HG03439 (cell line): ENCODE measurements at regions not wholly inside any gene's neighbourhood (a gene's known extent, or its start where the extent isn't known, plus 50 kb on each side); places are given as distances from the start of the nearest gene placed in this dataset.
"Not testable (repeated sequence)": the region's sequence is repeated elsewhere in the genome, so short reads cannot be mapped to it uniquely, and the experiment has no call there.

ENCODE experiments used
- ATAC-seq: cut with Tn5 transposase; IDR thresholded peaks from one replicate; pipeline ENCODE4 v1.9.1; 2021; ENCODE audit warnings: mild to moderate bottlenecking, moderate library complexity; ENCODE audit not compliant: unreplicated experiment

DNA sequence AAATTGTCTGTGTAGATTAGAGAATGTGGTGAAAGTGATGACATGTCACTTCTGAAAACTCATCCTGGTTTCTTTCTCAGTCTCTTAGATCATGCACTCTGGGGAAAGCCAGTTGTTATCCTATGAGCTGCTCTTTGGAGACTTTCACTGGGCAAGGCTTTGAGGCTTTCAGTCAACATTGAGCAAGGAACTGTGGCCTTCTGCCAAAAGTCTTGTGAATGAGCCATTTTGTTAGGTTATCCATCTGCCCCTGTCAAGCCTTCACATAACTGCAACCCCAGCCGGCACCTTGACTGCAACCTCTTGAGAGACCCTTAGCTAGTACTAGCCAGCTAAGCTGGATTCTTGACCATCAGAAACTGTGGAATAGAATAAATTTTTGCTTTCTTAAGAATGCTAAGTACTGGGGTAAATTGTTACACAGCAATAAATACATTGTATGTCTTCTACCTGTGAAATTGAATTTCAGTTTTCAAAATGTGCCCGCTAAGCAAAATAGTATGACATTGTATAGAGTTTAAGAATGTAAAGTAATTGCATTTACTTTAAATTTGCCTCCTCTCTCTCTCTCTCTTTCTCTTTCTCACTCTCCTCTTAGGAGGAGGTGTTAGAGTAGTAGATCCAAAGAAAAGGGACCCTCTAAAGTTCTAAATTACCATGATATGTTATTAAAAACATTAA is 1273.0 kb downstream of the RAPGEF2 start:
- ATAC-seq: no peak

DNA sequence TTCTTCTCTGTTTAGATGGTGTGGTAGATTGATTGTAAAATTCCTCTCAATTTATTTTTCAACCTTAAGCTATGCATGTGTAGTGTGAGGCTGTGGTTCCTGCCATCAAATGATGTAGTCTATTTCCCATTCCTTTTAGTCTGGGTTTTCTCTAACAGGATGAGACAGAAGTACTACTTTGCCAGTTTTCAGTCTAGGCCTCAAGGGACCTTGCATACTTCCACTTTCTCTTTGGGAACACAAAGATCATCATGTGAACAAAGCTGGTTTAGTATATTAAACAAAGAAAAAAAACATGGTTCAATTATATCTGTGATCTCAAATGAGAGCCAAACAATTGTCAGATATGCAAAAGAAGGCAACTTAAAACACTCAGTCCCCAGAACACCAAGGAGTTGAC is 1284.0 kb downstream of the RAPGEF2 start:
- ATAC-seq: no peak

- ATAC-seq: no peak
Observed at GRCh38 chr4:160399826-160400225, 1296.9 kb downstream of the RAPGEF2 start.

- ATAC-seq: no peak
Observed at GRCh38 chr4:160403081-160403480, 1300.2 kb downstream of the RAPGEF2 start.

DNA sequence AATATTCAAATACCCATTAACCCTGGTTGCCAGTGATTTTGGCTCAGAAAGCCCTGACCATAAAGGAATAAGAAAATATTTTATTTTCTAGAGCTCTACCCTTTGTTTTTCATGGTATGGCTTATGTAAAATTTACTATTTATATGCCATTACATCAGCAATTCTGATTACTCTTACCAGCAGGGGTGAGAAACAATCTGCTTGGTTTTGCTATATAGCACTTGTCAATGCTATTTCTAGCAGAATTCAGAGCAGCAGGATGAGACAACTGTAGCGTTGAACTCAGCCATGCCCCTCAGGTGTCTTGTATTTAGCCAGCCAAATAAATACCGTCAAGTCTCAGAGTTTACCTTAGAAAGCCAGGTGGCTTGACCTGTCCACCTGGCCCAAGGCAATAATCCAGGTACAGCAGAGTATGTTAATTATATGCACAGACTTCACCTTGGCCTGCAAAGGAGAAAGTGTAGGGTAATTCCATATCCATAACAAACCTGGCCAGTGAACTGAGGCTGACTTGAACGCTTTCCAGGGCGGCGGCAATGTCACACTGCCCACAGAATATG is 1303.5 kb downstream of the RAPGEF2 start:
- ATAC-seq: no peak

DNA sequence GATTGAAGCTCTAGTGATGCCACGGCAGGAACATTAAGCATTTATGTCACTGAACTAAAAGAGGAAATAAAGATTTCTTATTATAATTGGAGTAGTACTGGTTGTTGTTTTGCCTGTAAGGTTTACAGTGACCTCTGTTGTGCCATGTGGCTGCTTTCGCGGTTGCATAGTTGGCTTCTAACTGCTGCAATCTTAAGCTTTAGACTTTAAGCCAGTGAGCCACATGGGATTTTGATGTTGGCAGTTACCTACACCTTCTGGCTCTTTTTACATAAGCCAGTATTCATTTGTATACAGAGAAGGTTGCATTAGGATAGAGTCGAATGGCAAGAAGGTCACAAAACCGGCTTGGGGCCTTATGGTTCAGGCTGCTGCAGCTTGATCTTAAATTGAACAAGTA is 1311.6 kb downstream of the RAPGEF2 start:
- ATAC-seq: no peak

DNA sequence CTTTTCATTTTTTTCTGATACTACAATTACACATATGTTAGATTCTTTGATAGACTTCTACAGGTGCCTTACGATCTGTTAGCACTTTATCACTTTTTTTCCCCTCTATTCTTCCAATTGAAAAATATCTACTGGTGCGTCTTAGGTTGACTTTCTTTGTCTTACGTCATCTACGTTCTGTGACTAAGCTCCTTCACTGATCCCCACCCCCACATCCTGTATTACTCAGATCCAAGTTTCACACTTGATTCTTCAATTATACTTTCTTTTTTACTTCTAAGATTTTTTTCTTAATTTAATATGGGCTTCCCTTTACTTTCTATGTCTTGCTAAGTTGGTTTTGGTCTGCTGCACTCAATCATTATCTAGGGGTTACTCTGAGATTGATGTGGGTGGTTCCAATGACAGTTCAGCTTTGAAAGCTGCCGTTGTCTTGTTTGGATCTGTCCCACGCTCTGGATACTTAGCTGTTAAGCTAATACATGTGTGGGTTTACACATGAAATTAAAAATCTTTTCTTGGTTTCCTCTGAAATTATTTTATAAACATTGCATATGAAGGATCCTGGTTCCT is 1321.1 kb downstream of the RAPGEF2 start:
- ATAC-seq: no peak

DNA sequence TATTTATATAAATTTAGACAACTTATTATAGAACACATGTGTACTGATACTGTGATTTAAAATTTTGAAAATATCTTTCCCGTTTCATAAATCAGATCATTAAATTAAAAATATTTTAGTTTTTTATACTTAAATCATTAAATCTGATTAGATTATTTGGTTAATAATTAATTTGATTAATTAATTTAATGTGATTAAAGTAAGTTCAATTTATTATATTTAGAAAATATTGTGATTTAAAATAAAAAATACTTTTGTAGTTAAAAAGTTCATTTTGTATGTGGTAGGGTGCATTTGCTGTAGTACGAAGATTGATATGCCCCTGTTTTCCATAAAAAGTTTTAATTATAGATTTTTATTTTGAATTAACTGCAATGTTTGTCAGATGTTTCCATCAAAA is 1323.4 kb downstream of the RAPGEF2 start:
- no peak for ATAC-seq

- no peak for ATAC-seq
Observed at GRCh38 chr4:160450876-160451275, 1348.0 kb downstream of the RAPGEF2 start.

DNA sequence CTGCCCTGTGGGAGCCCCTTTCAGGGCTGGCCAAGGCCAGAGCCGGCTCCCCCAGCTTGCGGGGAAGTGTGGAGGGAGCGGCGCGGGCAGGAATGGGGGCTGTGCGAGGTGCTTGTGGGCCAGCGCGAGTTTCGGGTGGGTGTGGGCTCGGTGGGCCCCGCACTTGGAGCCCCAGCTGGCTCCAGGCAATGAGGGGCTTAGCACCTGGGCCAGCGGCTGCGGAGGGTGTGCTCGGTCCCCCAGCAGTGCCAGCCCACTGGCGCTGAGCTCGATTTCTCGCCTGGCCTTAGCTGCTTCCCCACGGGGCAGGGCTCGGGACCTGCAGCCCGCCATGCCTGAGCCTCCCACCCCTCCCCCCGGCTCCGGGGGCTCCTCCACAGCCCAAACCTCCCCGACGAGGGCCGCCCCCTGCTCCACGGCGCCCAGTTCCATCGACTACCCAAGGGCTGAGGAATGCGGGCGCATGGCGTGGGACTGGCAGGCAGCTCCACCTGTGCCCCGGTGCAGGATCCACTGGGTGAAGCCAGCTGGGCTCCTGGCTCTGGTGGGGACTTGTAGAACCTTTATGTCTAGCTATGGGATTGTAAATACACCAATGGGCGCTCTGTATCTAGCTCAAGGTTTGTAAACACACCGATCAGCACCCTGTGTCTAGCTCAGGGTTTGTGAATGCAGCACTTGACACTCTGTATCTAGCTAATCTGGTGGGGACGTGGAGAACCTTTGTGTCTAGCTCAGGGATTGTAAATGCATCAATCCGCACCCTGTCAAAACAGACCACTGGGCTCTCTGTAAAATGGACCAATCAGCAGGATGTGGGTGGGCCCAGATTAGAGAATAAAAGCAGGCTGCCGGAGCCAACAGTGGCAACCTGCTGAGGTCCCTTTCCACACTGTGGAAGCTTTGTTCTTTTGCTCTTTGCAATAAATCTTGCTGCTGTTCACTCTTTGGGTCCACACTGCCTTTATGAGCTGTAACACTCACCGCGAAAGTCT is 1379.1 kb downstream of the RAPGEF2 start:
- not testable (repeated sequence) for ATAC-seq

- no peak for ATAC-seq
Observed at GRCh38 chr4:160485071-160485687, 1382.3 kb downstream of the RAPGEF2 start.

- no peak for ATAC-seq
Observed at GRCh38 chr4:160492181-160492580, 1389.3 kb downstream of the RAPGEF2 start.

GRCh38 chr4:160493206-160493605 is 1390.3 kb downstream of the RAPGEF2 start:
- ATAC-seq: no peak

DNA sequence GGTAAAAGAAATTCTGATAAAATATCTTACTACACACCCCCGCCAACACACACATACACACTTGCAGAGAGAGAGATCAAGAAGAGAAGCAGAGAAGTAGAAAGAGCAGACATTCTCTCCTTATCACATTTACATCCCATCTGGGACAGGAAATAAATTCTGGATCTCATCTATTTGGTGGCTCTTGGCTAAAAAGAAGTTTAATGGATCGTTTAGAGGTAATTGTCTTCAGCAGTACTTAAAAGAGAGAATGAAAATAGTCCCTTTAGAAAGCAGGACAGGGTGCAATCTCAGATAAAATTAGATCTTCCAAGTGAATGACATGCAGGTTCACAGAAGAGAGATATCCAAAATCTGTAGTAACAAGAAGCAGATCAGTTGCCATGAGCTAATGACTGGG is 1392.5 kb downstream of the RAPGEF2 start:
- no peak for ATAC-seq

DNA sequence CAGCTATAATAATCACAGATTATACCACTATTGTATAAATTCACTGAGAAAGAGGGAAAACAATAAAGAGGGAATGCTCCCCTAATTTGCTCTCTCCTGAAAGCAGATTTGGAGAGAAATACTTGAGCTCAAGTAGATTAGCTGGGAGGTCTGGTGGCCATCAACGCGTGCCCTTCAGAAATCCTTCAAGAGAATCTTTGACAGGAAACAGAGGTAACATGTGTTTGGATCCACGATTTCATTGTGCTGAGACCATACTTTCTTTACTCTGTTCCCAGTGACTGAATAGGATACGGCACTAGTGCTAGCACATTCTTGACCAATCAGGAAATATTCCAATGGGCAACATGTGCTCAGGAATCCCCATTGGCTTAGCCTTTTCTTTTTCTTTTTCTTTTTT is 1395.3 kb downstream of the RAPGEF2 start:
- ATAC-seq: no peak

DNA sequence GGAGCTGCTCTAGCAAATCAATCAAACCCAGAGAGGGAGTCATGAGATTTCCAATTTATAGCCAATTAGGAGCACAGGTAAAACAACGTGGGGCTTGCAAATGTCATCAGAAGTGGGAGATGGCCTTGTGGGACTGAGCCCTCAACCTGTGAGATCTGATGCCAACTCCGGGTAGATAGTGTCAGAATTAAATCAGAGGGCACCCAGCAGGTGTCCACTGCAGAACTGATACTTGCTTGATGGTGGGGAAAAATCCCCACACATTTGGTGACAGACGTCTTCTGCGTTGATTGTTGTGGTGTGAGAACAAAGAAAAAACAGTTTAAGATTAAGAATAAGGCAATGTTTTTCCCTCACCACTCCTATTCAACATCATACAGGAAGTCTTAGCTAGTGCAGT is 1402.8 kb downstream of the RAPGEF2 start:
- no peak for ATAC-seq

DNA sequence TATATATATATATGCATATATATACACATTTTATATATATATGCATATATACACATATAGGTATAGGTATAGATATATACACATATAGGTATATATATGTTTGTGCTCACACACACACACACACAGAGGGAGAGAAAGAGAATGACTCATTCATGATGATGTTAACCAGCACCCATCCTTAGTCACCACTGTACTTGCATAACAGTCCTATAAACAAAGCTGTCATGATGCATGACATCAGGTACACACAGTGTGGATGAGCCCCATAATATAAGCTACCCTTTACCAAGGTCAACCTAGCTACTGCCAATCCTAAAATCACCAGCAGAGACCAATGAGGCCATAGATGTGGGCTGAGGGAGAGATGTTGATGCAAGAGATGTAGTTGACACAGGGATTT is 1408.0 kb downstream of the RAPGEF2 start:
- ATAC-seq: no peak

DNA sequence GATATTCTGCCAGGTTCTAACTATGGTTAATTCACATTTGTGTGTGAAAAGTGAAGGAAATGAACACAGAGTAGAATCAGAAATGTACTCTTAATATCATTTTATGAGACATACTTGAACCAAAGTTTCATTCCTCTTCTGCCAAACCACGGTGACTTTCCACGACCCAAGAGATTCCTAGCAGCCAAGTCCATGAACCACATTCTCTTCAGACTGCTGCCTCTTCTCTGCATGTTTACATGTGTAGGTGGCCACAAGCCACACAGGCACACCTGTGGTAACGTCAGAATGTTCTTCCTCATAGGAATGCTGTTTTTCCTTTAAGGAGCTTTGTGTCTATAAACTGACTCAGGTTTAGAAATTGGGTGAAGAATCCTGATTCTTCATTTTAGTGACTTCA is 1411.2 kb downstream of the RAPGEF2 start:
- no peak for ATAC-seq

GRCh38 chr4:160523231-160523630 is 1420.4 kb downstream of the RAPGEF2 start:
- no peak for ATAC-seq

DNA sequence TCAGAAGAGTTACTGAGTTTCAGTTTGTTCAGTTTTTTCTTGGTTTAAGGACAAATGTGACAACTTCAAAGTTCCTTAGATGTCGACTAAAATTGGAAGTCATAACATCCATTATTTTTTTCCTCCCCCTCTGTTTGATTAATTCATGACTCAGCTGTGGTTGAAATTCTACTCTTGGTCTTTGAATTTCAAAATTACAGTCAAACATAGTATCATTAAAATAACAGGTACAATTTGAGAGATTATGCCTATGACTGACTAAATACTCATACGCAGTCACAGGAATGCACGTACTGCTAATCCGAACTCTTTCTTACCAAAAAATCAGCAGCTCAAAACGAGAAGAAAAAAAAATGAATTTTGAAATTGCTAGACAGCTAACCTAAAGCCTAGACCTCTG is 1434.8 kb downstream of the RAPGEF2 start:
- no peak for ATAC-seq

DNA sequence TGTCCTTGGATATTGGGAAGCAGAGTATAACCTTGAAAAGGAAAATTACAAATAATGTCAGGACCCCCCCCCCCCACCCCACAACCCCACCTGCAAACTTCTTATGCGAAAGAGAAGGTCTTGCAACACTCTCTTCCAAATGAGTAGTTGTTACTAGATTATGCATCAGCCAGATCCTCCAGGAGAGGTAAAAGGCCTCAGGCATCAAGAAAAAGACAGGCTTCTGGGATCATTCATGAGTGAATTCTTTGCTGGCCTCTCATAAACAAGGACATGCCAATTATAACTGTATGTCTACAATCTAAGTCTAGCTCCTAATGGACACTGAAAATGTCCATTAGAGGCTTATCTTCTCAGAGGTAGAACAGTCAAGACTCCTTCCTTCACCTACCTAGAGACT is 1443.3 kb downstream of the RAPGEF2 start:
- ATAC-seq: no peak
